ENCODE measurements at regions not wholly inside any gene's neighbourhood (a gene's known extent, or its start where the extent isn't known, plus 50 kb on each side); places are given as distances from the start of the nearest gene placed in this dataset.

DNA sequence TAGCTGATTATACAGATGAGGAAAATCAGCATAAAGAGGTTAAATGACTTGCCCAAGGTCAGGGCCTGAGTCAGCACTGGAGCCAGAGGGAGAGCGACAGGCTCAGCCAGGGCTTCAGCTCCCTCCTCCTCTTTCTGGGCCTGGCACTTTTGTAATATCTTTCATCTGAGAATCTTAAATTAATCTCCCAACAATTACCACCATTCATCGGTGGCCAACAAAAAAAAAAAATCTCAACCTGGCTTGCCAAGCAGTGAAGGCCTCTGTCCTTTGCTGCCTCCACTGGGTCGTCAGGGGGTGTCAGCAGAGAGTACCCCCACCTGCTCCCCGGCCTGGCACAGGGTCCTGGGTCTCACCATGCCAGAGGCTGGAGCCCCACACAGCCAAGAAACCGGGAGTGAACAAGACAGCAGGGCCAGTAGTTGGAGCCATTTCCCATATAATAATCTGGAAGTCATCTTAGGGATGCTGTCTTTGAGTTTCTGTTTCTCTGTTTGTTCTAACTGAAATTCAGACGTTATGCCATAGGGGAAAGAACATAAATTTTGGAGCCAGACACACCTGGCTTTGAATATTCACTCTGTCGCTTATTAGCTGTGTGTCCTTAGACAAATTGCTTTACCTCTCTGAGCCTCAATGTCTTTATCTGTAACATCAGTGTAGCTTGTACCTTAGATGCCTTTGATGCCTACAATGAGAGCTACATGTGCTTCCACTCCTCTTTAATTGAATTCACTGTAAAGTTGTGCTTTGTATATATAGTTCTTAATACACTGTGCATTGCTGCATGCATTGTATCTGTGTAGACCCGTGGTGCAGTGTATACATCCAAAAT, 299.9 kb upstream of the MSX2 start:
- DNase-seq: no peak
- CTCF ChIA-PET: no interaction called here
- Mint-ChIP-seq H3K27me3 (ENCODE audit: low read depth) (peaks cover 6% of the 10 kb centered on the region), H3K9me3 (no peaks in the 10 kb centered on the region), H3K36me3 (ENCODE audit: low read depth) (no peaks in the 10 kb centered on the region), H3K4me1 (ENCODE audit: low read depth) (peaks cover 5% of the 10 kb centered on the region), H3K27ac (no peak overlapping the region), H3K4me3 (no peak overlapping the region)
- intact Hi-C loops (cut with micrococcal nuclease): no loop called here

DNA sequence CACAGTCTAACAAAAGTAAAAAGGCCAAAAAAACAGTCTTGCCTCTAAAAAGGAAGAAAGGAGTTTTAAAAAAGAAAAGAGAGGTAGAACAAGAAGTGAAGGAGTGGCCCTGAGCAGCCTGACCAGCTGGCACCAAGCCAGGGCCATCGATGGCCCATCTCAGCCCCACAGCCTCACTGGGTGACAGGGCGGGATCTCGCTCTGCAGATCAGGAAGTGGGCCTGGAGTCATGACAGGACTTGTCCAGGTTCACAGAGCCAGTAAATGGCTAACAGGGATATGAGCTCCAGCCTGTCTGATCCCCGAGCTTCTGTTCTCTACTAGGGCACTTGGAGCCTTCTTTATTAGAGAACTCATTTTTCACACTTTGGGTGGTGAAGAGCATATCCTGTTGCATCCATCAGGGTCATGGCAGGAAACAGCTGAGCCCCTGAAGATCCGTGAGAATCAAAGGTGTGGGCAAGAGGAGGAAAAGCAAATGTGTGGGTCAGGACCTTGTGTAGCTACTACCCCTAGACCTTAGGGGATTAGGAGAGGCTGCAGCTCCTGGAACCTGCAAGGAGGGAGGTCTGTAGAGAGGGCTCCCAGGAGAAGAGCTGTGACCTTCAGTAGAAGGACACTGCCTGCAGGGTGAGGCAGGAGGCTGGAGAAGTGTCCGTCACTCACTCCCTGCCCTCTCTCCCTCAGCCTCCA, 299.0 kb upstream of the MSX2 start:
- H3K27me3 Mint-ChIP-seq (ENCODE audit: low read depth): no peaks in the 10 kb centered on the region
- no peak overlapping the region for H3K27ac Mint-ChIP-seq
- CTCF ChIA-PET: interaction anchor here (0.6 kb wide), 1 partner anchor 279 kb away, joined by 3 read pairs; no protein-coding TSS in a partner anchor

DNA sequence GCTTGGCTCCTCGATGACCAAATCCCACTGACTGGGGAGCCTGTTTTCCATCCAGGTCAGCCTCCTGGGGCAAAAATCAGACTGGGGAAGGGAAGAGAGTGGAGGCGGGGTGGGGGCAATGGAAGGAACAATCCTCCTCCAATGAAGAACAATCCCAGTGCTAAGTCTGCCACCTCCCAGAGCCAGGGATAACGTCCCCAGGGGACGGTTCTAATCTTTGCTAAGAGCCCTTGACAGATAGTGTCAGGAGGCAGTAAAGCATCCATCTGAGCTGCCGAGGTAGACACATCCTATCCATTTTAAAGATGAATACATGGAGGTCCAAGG, 298.5 kb upstream of the MSX2 start:
- H3K9me3 Mint-ChIP-seq: no peaks in the 10 kb centered on the region
- no peak overlapping the region for H3K27ac Mint-ChIP-seq
- no peak overlapping the region for H3K4me3 Mint-ChIP-seq
- CTCF ChIA-PET: interaction anchor here (0.6 kb wide), 1 partner anchor 279 kb away, joined by 3 read pairs; no protein-coding TSS in a partner anchor
- DNase-seq: no peak
- H3K36me3 Mint-ChIP-seq (ENCODE audit: low read depth): no peaks in the 10 kb centered on the region
- no peaks in the 10 kb centered on the region for H3K27me3 Mint-ChIP-seq (ENCODE audit: low read depth)
- no peaks in the 10 kb centered on the region for H3K4me1 Mint-ChIP-seq (ENCODE audit: low read depth)
- intact Hi-C loops (cut with micrococcal nuclease): no loop called here

More for the DNA sequence above, 299.0 kb upstream of the MSX2 start:
- Mint-ChIP-seq H3K9me3 (no peaks in the 10 kb centered on the region), H3K4me1 (ENCODE audit: low read depth) (no peaks in the 10 kb centered on the region), H3K36me3 (ENCODE audit: low read depth) (no peaks in the 10 kb centered on the region), H3K4me3 (no peak overlapping the region)
- DNase-seq: no peak
- intact Hi-C loops (cut with micrococcal nuclease): no loop called here

DNA sequence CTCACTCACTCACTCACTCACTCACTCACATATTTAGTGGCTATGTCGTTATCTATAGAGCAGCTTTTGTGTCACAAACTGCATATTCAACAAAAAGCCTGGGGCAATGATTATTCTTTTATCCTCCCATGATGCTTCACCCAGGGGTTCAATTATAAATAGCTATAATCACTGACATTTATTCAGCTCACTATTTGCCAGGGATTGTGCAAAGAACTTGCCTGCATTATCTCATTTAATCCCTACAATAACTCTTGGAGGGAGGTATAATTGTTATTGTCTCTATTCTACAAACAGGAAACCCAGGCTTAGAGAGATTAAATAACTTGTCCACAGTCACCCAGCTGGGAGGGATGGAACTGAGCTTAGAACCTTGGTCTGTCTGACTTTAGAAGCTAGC, 298.0 kb upstream of the MSX2 start:
- no peaks in the 10 kb centered on the region for H3K9me3 Mint-ChIP-seq

DNA sequence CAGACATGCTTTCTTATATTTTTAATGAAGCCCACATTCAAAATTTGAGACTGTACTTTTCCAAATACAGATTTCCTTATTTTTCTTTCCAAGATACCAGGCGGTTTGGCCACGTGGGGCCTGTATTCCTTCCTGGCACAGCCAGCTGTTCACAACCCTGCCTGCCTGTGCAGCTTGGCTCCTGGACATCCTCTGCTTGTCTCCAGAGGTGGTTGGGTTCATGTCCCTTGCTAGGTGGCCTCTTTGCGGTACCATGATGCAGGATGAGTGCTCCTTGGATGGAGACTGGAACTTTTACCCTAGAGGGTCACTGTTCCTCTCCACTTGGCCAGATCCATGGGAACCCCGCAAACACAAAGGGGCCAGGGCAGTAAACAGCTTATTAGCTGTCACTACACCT, 297.5 kb upstream of the MSX2 start:
- intact Hi-C loops (cut with micrococcal nuclease): no loop called here
- no peaks in the 10 kb centered on the region for H3K36me3 Mint-ChIP-seq (ENCODE audit: low read depth)
- DNase-seq: no peak
- no peaks in the 10 kb centered on the region for H3K27me3 Mint-ChIP-seq (ENCODE audit: low read depth)
- H3K4me1 Mint-ChIP-seq (ENCODE audit: low read depth): no peaks in the 10 kb centered on the region
- CTCF ChIA-PET: no interaction called here
- H3K9me3 Mint-ChIP-seq: no peaks in the 10 kb centered on the region
- no peak overlapping the region for H3K27ac Mint-ChIP-seq
- H3K4me3 Mint-ChIP-seq: no peak overlapping the region

More for the DNA sequence above, 298.0 kb upstream of the MSX2 start:
- Mint-ChIP-seq H3K4me3 (no peak overlapping the region), H3K27ac (no peak overlapping the region), H3K4me1 (ENCODE audit: low read depth) (no peaks in the 10 kb centered on the region), H3K27me3 (ENCODE audit: low read depth) (no peaks in the 10 kb centered on the region), H3K36me3 (ENCODE audit: low read depth) (no peaks in the 10 kb centered on the region)
- intact Hi-C loops (cut with micrococcal nuclease): no loop called here
- CTCF ChIA-PET: no interaction called here
- DNase-seq: no peak

DNA sequence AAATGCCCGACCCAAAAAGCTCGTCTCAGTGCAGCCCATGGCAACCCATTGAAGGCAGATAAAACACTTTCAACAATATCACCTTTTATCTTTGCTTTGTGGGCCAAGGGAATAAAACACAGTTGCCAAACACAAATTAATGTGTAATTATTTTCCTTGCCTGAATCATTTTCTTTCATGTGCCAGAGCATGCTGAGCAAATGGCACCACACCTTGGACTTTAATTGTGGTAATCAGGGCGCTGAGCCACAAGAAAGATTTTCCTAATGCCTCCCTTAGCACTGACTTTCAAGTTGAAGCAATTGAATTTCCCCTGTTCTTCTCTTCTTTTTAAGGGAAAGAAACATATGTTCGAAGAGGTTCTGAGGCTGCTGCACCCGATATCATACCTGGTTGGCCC, 297.1 kb upstream of the MSX2 start:
- Mint-ChIP-seq H3K27ac (no peak overlapping the region), H3K4me3 (no peak overlapping the region), H3K27me3 (ENCODE audit: low read depth) (no peaks in the 10 kb centered on the region), H3K9me3 (no peaks in the 10 kb centered on the region), H3K4me1 (ENCODE audit: low read depth) (no peaks in the 10 kb centered on the region), H3K36me3 (ENCODE audit: low read depth) (no peaks in the 10 kb centered on the region)
- intact Hi-C loops (cut with micrococcal nuclease): no loop called here
- CTCF ChIA-PET: no interaction called here
- no peak for DNase-seq

DNA sequence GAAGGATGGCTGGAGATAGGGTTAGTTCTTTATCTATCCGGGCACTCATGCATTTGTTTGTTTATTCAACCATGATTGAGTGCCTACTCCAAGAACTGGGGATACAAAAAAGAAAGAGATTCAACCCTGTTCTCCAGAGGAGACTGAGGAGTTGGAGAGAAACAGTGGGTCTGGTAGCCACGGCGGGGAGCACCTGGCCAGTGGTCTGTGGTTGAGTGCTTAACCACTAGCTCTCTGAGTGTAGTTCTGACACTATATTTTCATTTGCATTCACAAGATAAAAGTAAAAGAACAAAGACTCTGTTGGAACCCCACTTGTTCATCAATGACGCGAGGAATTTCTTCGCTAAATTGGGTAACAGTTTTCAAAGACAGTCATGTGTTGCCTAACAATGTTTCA, 295.5 kb upstream of the MSX2 start:
- intact Hi-C loops (cut with micrococcal nuclease): no loop called here
- no peak for DNase-seq
- Mint-ChIP-seq H3K4me1 (ENCODE audit: low read depth) (no peaks in the 10 kb centered on the region), H3K9me3 (no peaks in the 10 kb centered on the region), H3K27me3 (ENCODE audit: low read depth) (no peaks in the 10 kb centered on the region), H3K27ac (no peak overlapping the region), H3K4me3 (no peak overlapping the region), H3K36me3 (ENCODE audit: low read depth) (no peaks in the 10 kb centered on the region)
- CTCF ChIA-PET: no interaction called here

DNA sequence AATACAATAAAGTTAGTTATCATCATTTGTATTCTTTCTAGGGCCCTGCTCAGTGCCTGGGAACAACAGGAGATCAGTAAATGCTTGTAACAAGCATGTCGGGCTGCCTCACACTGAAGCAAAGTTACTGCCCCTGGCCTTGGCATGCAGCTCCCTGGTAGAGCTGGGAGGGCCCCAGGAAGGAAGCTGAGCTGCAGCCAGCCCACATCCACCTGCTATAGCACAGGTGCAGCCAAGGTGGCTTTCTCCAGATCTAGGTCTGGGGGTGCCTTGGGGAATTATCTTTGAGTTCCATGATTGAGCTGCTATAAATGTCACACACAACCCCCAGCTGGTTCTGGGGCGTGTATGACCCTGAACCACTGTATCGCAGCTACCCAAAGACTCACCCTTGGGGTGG, 293.4 kb upstream of the MSX2 start:
- Mint-ChIP-seq H3K27me3 (ENCODE audit: low read depth) (no peaks in the 10 kb centered on the region), H3K27ac (no peak overlapping the region), H3K36me3 (ENCODE audit: low read depth) (no peaks in the 10 kb centered on the region), H3K9me3 (no peaks in the 10 kb centered on the region), H3K4me1 (ENCODE audit: low read depth) (no peaks in the 10 kb centered on the region), H3K4me3 (no peak overlapping the region)
- intact Hi-C loops (cut with micrococcal nuclease): no loop called here
- CTCF ChIA-PET: interaction anchor here (1.2 to 2.1 kb wide), 2 partner anchors 12 to 306 kb away, joined by 3 to 6 read pairs; no protein-coding TSS in a partner anchor
- no peak for DNase-seq

DNA sequence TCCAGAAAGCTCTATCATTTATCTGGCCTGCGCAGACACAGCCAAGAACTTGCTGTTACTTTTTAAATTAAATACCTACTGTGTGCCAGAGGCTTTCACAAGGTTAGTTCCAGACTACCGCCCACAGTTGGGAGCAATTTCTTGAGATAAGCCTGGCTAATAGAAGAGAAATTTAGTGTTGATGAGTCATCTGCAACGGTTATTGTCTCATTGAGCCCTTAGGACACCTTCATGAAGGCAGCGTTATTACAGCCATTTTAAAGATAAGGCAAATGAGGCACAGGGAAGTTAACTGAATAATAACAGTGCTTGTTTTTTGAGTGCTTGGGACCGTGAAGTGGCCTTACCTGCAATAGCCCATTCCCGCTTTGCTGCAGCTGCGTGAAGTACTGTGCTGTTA, 292.9 kb upstream of the MSX2 start:
- Mint-ChIP-seq H3K9me3 (no peaks in the 10 kb centered on the region), H3K27ac (no peak overlapping the region), H3K4me1 (ENCODE audit: low read depth) (no peaks in the 10 kb centered on the region), H3K27me3 (ENCODE audit: low read depth) (no peaks in the 10 kb centered on the region), H3K36me3 (ENCODE audit: low read depth) (no peaks in the 10 kb centered on the region), H3K4me3 (no peak overlapping the region)
- no peak for DNase-seq
- CTCF ChIA-PET: interaction anchor here (1.2 to 2.1 kb wide), 2 partner anchors 12 to 305 kb away, joined by 3 to 6 read pairs; no protein-coding TSS in a partner anchor
- intact Hi-C loops (cut with micrococcal nuclease): no loop called here

DNA sequence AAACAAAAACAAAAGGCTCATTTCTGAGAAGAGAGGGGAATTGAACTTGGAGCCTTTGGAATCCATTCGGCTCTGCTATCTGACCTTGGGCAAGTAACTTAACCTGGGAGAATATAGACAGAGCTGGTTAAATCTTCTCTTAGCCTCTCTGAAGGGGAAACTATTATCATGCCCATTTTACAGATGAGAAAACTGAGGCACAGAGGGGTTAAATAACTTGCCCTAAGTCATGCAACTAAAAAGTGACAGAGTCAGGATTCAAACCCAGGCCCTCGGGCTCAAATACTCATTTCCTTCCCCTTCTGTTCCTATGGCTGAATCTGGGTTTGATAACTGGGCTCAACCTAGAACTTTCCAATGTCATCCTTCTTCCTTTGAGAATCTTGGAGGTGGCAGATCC, 291.3 kb upstream of the MSX2 start:
- intact Hi-C loops (cut with micrococcal nuclease): no loop called here
- CTCF ChIA-PET: no interaction called here
- H3K27ac Mint-ChIP-seq: no peak overlapping the region

DNA sequence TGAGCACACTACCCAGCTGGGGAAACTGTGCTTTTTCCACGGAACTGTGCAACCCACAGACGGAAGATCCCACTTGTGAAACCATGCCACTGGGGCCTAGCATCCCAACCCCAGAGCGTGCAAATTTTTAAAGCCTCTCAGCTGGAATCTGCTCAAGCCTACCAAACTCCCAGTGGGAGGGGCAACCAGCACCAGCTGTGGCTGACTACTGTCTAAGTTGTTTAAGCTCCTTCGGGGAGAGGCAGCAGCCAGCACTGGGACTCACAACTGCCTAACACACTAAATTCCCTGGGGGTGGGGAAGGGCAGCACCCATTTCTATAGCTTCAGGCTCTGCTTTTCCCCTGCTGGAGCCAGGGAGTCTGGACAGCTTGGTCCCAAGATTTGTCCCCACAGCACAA, 287.6 kb upstream of the MSX2 start:
- intact Hi-C loops (cut with micrococcal nuclease): no loop called here
- H3K4me3 Mint-ChIP-seq: no peak overlapping the region
- no peaks in the 10 kb centered on the region for H3K4me1 Mint-ChIP-seq (ENCODE audit: low read depth)
- H3K27ac Mint-ChIP-seq: no peak overlapping the region
- no peaks in the 10 kb centered on the region for H3K27me3 Mint-ChIP-seq (ENCODE audit: low read depth)
- no peaks in the 10 kb centered on the region for H3K9me3 Mint-ChIP-seq
- CTCF ChIA-PET: interaction anchor here (2.6 kb wide), 1 partner anchor 17 kb away, joined by 9 read pairs; no protein-coding TSS in a partner anchor
- DNase-seq: no peak
- H3K36me3 Mint-ChIP-seq (ENCODE audit: low read depth): no peaks in the 10 kb centered on the region

More for the DNA sequence above, 291.3 kb upstream of the MSX2 start:
- no peaks in the 10 kb centered on the region for H3K9me3 Mint-ChIP-seq
- no peaks in the 10 kb centered on the region for H3K4me1 Mint-ChIP-seq (ENCODE audit: low read depth)
- DNase-seq: no peak
- H3K27me3 Mint-ChIP-seq (ENCODE audit: low read depth): no peaks in the 10 kb centered on the region
- H3K4me3 Mint-ChIP-seq: no peak overlapping the region
- no peaks in the 10 kb centered on the region for H3K36me3 Mint-ChIP-seq (ENCODE audit: low read depth)

DNA sequence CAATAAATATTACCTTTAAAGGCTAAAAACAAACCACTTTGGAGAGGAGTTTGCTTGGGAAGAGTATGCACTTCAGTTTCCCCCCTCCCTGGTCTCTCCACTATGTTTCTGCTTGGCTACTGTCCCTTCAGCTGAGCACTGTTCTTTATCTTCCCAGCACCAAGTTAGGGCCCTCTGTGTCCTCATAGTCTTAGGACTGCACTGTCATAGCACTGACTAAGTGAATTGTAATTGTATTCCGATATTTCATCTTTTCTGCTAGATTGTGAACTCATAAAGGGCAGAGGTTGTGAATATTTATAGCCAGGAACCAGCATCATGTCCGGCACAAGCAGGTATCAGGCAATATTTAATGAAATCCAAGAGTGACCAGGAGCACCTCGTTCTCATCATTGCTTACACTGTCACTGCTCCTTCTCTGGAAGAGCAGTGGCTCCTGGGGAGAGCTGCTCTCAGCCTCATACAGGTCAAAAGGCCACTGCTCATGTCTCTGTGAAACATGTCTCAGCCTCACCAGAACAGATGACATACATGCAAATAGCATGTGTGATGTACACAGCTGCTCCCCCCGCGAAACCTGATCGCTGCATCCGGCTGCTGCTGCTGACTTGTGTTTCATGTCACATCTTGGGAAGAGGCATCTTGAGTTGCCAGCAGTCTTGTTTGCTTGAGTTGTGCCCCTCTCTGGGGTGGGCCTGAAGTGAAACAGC, 279.7 kb upstream of the MSX2 start:
- CTCF ChIA-PET: interaction anchor here (0.6 kb wide), 1 partner anchor 754 kb away, joined by 5 read pairs; no protein-coding TSS in a partner anchor

More for the DNA sequence above, 279.7 kb upstream of the MSX2 start:
- peaks cover 3% of the 10 kb centered on the region for H3K9me3 Mint-ChIP-seq
- no peaks in the 10 kb centered on the region for H3K36me3 Mint-ChIP-seq (ENCODE audit: low read depth)
- intact Hi-C loops (cut with micrococcal nuclease): no loop called here
- H3K4me1 Mint-ChIP-seq (ENCODE audit: low read depth): no peaks in the 10 kb centered on the region
- DNase-seq: no peak
- H3K27ac Mint-ChIP-seq: no peak overlapping the region
- no peak overlapping the region for H3K4me3 Mint-ChIP-seq
- H3K27me3 Mint-ChIP-seq (ENCODE audit: low read depth): peaks cover 6% of the 10 kb centered on the region
